Choroid plexus epithelial cell (primary cell): ENCODE measurements at regions not wholly inside any gene's neighbourhood (a gene's known extent, or its start where the extent isn't known, plus 50 kb on each side); places are given as distances from the start of the nearest gene placed in this dataset.

Experiments
- DNase-seq: peaks from one replicate; pipeline ENCODE4 v3.0.0-alpha.2; 2010; ENCODE audit warnings: low read depth
- H3K4me3 ChIP-seq: 2 replicates; pipeline ENCODE4 v1.5.1; 2011; ENCODE audit warnings: low read depth, mild to moderate bottlenecking, control low read depth, low read length, moderate library complexity
- TF ChIP-seq, protein P1 (sequence below): conservative IDR thresholded peaks from 2 replicates; pipeline ENCODE4 v1.5.1; 2011; ENCODE audit warnings: low read depth, mild to moderate bottlenecking, control low read depth, inconsistent platforms, low read length, moderate library complexity

DNA sequence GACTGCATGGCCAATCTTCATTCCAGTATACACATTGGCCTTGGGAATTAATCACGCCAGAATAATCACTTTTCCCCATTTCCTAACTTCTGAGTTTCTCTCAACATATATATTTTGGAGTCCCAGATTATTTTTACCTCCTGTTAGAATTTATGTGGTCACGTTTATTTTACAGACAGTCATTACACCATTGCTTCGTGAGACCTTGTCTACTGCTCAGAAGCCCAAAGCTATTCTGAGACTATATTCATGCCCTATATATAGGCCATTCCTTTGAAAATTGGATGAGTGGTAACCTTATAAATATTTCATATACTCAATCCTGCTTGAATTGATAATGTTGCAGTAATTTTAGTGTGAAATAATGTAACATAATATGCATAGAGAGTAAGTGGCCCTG lies 610.0 kb upstream of the CDH2 start:
- no peak overlapping the region for H3K4me3 ChIP-seq
- no peak for DNase-seq
- TF ChIP-seq, protein P1, sequence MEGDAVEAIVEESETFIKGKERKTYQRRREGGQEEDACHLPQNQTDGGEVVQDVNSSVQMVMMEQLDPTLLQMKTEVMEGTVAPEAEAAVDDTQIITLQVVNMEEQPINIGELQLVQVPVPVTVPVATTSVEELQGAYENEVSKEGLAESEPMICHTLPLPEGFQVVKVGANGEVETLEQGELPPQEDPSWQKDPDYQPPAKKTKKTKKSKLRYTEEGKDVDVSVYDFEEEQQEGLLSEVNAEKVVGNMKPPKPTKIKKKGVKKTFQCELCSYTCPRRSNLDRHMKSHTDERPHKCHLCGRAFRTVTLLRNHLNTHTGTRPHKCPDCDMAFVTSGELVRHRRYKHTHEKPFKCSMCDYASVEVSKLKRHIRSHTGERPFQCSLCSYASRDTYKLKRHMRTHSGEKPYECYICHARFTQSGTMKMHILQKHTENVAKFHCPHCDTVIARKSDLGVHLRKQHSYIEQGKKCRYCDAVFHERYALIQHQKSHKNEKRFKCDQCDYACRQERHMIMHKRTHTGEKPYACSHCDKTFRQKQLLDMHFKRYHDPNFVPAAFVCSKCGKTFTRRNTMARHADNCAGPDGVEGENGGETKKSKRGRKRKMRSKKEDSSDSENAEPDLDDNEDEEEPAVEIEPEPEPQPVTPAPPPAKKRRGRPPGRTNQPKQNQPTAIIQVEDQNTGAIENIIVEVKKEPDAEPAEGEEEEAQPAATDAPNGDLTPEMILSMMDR = no peak

DNA sequence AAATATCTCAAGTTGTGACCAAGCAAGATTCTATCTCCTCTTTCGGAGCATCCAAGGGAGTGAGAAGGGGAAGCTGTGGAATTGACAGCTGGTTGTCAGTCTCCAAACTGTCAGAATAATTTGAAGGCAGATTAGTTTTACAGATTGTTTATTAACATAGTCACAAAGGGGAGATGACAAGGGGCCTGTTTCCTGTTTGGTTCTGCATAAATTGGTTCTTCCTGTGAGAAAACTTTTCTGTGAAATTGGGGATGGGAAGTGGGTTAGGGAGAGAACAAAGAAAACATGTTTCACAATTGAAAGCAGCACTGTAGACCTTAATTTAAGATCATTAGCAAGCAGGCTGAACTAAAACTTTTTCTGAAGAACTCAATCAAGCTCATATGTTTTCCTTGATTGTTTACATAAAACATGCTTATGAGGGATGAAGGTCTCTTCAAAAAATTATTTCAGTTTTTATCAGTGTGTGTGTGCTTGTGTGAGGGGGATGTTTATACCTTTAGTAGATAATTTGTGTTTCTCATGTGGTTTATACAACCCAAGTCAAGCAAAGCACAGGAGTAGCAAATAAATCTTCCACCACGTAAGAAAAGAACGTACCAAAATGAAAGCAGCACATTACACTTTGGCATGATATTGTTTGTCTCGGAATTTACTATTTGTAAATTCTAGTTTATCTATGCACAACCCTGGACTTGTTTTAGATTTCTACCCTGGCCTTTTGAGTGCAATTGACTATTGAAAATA lies 604.9 kb upstream of the CDH2 start:
- H3K4me3 ChIP-seq = no peak overlapping the region
- TF ChIP-seq, protein P1 = no peak
- no peak for DNase-seq

DNA sequence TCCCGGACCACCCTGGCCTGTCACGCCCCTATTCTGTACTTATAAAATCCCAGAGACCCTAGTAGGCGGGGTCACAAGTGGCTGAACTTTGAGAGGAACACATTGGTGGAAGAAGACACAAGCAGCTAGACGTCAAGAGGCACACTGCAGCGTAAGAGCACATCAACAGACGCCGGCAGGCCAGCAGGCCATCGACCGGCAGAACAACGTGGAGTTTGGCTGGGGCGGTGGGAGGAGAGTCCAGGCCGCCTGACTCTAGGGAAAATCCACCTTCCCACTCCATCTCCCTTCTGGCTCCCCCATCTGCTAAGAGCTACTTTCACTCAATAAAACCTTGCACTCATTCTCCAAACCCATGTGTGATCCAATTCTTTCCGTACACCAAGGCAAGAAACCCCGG lies 601.8 kb upstream of the CDH2 start:
- TF ChIP-seq, protein P1 = no peak
- H3K4me3 ChIP-seq = no peak overlapping the region
- no peak for DNase-seq

DNA sequence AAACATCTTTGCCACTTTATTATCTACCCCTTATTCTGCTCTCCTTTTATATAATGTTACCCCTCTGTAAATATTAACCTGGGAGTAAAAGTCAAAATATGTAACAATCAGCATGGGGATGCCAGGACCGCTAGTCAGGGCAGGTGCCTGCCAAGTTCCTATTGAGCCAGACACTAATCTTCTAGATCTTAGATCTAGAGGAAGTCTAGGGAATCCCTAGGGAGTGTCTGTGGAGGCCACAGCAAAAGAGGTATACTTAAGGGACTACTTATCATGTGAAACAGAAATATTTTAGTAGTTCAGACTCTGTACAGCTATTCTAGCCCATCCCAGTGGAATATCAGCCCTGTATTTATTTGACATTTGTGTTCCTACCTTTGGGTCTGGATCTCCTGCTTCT lies 600.8 kb upstream of the CDH2 start:
- TF ChIP-seq, protein P1 = no peak
- DNase-seq = no peak
- no peak overlapping the region for H3K4me3 ChIP-seq

DNA sequence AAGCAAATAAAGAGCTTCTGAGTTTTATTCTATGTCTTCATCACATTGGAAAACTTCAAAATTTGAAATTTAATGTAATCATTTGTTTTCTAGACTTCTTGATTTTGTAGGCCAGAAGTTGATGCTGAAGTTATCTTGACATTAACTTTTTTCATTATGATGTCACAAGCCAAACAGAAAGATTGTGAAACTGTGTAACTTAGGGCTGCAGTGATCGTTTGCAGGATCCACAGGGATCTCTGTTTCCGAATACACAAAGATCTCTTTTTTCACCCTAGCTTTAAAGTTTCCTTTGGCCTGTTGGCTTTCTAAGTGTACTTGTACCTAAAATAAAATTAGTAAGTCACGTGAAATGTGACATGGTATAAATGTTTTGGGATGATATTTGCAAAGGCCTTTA lies 594.9 kb upstream of the CDH2 start:
- TF ChIP-seq, protein P1 = no peak

DNA sequence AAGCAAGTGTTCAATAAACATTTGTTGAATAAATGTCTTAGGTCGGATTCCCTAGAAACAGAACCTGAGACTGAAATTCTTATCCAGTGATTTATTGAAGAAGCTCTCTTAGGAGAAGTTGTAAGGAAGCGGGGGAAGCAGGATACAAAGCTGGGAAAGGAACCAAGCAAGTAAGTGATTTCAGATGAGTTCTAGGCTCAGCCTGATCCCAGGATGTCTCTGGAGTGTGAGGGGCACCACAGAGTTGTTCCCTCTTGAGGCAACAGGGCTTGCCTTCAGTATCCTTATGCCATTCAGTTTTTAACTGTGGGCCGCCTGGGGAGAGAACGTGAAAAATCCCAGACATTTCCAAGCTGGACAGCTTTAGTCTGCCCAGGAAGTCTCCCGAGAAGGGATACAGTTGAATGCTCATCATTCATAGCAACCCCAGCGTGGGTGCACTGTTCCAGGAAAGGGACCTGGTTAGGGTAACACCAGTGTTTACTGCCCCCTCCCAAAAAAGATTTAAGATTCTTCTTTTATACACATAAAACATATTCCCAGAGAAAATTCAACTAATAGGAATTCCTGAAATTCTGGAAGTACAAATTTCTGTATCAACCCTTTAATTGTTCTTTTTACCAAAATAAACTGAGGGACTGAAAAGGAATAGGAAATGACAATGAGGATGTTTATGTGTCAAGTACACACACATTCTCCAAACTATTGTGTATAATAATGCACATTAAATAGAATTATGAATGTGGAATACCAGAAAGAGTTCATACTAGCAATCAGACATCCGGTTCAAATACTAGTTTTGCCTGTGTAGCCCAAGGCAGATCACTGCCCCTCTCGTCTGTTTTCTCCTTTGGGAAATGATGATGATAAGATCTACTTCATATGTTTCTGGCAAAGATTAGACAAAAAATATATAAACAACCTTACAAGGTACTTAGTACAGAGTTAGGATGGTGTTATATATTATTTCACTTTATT lies 592.1 kb upstream of the CDH2 start:
- DNase-seq = no peak
- no peak overlapping the region for H3K4me3 ChIP-seq
- TF ChIP-seq, protein P1 = no peak

More for the DNA sequence above, 594.9 kb upstream of the CDH2 start:
- peak; percentile 31 for DNase-seq
- no peak overlapping the region for H3K4me3 ChIP-seq
